ENCODE measurements at regions not wholly inside any gene's neighbourhood (a gene's known extent, or its start where the extent isn't known, plus 50 kb on each side); places are given as distances from the start of the nearest gene placed in this dataset.
"Not testable (repeated sequence)": the region's sequence is repeated elsewhere in the genome, so short reads cannot be mapped to it uniquely, and the experiment has no call there.

DNA sequence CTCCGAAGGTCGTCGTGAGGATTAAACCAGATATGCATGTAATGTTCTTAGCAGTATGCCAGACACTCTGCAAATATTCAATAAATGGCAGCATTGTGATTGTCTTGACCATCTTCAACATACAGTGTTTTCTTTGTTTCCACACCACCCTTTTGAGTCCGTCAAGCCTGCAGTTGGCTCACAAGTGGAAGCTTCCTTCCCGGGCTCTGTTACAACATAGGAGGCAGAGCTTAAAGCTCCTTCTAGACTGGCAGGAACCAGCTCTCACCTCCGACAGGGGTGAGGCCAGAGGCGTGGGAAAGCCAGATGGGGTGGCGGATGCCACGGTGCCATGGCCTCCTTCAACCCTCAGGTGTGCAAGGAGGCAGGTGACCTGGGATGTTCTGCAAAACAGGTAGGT is 138.3 kb downstream of the FOXL1 start:
- DNase-seq (ENCODE audit: low read depth in 2 of 2), result no peak

DNA sequence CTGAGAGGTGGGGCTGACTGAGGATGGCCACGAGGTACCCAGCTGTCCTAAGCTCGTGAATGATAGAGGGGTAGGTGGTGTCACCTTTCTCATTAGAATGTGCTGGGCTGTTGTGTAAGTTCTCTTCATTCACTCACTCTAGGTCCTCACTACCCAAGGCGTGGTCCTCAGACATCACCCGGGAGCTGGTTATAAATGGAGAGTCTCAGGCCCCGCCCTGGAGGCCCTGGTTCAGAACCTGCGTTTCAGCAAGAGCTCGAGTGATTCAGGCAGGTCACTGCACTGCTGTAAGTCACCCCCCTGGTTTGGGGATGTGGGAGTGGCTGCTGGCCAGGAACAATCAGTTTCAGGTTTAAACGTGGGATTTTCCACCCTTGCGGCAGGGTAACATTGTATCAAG is 139.8 kb downstream of the FOXL1 start:
- DNase-seq (ENCODE audit: low read depth in 2 of 2), result no peak

DNA sequence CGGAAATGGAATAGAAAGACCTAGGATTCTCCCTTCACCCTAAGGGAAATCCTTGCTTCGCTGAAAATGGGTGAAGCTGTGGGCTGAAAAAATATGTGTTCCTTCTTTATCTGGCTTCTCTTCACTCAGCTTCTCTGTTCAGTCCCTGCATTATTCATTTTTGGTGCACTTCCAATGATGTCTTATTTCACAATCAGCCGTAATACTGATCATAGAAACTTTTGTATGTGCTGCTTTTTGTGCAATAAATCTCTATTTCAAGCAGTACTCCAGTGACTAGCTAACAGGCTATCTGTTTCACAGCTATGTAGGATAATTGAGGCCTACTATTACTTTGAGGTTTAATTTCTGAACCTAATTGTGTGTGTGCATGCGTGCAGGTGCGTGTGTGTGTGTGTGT is 144.6 kb downstream of the FOXL1 start:
- no peak for DNase-seq (ENCODE audit: low read depth in 2 of 2)

DNA sequence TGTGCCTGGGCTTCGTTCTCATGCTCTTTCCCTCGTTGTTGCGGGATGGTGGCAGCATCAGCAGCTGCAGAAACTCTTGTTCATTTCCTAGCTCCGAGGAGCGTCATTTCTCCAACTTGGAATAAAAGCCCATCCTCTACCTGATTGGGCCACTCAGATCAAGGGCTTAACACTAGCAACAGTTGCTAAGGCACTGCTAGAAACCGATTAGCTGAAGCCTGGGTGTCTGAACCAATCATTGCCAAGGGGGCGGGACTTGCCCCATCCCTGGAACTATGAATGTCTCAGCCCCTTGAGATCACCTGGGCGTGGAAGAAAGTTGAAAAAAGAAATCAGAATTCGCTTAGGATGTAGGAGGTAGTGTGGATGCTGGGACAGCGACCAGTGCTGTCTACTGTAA is 145.3 kb downstream of the FOXL1 start:
- no peak for DNase-seq (ENCODE audit: low read depth in 2 of 2)

DNA sequence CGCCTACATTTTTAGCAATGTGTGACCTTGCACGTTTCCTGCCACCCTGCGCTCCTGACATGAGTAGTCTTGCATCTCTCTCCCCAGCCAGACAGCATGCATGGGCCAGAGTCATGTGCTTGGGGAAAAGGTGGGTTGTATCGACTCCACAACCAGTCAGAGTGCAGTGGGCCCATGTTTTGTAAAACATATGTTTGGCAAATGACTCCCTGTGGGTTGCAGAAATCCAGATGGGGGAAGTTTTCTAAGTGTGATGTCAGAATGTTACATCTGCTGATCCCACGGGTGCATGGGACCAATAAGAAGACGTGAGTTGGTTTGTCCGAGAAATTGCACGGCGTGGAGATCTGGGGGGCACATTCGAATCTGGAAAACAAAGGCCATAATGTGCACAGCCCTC is 147.1 kb downstream of the FOXL1 start:
- DNase-seq (ENCODE audit: low read depth in 2 of 2), result no peak

DNA sequence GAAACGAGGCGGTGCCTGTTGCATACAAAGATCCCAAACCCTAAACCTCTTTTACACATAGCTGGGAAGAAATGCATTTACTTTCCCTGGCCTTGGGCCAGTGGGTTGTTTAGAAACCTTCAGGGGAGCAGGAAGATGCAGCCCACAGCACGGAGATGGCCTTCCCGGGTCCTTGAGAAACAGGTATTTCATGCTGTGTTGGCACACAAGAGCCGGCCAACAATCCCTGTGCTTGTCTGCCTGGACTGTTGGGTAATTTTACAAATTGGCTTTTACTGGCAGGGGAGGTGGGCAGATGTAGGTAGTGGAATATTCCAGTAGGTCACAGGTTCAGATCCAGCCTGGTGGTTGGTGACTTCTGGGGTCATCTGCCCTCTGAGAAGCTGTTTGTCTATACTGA is 148.0 kb downstream of the FOXL1 start:
- no peak for DNase-seq (ENCODE audit: low read depth in 2 of 2)

DNA sequence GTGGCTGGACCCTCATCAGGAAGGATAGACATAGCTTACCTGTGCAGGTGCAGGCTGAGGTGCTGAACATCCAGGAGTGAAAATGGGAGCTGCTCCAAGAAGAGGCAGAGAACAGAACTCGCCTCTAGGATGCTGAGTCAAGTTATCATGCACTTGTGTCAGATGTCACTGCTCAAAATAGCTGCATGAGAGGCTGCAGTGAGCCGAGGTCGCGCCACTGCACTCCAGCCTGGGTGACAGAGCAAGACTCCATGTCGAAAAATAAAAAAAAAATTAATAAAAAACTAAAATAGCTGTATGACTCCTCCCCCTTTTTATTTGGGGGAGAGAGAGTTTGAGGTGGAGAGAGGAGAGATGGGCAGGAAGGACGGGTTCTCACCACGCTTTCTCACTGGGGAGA is 148.8 kb downstream of the FOXL1 start:
- no peak for DNase-seq (ENCODE audit: low read depth in 2 of 2)

DNA sequence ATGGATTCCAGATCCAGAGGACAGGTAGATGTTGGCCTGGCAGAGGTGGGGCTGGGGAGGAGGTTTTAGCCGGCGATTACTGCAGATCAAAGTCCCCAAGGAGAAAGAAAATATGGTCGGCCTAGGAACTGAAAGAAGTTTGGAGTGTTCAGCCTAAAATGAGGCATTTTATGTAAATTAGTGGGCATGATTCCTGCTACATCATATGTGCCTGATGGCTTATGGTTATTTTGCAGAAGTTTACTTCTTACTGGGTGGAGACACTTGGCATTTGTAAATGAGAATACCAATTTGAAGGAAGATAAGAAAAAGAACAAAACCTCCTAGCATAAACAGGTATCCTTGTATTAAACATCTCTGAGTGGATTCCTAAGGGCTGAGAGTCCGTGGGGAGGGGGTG is 149.3 kb downstream of the FOXL1 start:
- DNase-seq (ENCODE audit: low read depth in 2 of 2), result no peak

DNA sequence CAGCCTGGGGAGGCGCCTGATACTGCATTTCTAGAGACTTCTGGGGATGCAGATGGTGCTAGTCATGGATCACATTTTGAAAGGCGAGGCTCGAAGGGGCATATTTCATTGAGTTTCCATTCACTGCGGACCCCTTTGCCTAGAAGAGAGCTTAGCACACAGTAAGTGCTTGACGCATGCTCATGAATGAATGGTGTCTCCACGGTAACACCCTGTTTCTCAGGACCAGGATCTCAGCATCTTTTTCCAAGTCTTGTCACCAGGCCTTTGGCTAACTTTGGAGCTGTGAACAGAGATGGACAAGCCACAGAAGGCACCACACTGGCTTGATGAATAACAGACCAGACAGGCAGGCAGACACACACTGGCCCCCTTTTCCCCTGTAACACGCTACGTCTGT is 151.3 kb downstream of the FOXL1 start:
- no peak for DNase-seq (ENCODE audit: low read depth in 2 of 2)

DNA sequence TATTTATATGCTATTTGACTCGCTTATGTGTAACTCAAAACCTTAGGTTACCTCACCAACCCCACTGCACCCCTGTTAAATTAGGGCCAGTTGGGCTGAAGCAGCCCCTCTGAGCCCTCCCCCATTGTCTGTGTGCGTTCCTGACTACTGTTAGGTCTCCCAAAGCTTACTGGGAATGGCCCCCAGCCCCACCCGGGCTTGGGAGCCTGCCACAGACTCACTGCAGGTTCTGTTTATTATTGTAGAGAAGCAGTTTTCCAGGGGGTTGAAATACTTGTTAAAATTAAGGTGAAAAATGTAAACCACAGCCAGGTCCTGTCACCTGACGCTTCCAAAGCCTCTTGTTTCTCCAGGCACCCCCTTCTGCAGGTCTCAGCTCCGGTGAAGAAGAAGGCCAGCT is 151.7 kb downstream of the FOXL1 start:
- DNase-seq (ENCODE audit: low read depth in 2 of 2), result no peak

DNA sequence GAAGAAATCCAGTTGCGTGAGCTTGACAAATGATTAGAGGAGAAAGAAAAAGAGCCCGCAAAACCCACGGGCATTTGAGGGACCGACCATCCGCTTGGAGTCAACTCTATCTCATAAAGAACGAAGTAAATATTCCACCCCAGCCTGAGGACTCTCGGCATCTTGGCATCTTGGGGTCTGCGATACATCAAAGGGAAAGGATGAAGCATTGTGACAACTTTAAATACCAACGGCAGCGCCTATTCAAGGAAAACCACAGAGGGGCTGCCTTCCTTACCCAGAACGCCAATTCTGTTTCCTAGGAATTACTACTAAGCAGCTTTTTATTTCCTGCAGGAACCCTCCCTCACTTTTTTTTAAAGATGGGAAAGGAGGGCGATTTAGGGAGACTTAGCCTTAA is 152.2 kb downstream of the FOXL1 start:
- no peak for DNase-seq (ENCODE audit: low read depth in 2 of 2)

DNA sequence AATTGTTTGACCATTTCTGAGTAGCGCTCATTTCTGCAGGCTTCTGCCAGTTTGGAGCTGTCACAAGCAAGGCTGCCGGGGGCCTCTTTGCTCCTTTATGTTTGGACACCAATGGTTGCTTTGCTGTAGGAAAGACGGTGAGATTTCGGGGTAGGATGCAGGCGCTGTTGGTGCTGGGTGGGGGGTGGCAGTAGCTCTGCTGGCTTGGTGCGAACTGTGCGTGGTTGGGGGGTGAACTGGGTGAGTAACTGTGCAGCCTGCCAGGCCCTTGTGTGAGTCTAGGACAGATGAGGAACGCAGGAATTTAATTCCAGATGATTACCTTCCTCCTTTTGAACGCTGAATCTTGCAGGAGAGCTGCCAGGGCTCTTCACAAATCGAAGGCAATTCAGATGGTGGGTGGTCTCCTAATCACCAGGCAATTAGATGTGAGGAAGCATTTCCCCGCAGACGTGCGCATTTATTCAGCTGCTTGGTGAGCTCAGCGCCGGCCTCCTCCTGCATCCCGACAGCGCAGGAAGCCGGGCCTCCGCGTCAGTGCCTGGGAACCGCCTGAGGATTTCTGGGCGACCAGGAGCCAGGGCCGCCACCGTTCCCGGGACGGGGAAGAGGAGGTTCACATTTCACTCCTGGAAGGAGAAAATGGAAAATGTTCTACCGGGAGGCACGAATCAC is 154.4 kb downstream of the FOXL1 start:
- no peak for DNase-seq (ENCODE audit: low read depth in 2 of 2)

DNA sequence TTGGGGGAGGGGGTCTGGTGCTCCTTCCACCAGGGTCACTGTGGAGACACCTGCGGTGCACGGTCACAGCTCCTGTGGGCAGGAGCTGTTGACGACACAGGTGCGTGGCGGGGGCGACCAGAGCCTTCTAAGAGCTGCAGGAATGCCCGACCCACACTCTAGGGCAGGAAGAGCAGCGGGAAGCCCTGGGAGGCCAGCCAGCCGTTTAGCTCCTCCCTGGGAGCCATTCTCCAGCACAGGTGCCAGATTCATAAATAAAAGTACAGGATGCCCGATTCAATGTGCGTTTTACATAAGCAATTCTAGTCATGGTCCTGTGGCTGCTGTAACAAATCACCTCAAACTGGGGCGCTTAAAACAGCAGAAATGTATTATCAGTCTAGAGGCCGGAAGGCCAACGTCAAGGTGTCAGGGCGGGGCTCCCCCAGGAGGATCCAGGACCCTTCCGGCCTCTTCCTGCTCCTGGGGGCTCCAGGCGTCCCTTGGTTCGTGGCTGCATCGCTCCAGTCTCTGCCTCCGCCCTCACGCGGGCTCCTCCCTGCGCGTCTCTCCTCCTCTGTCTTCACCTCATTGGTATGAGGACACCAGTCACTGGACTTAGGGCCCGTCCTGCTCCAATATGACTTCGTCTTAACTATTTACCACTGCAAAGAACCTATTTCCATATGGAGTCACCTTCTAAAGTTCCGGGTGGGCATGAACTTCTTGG is 155.4 kb downstream of the FOXL1 start:
- no peak for DNase-seq (ENCODE audit: low read depth in 2 of 2)

DNA sequence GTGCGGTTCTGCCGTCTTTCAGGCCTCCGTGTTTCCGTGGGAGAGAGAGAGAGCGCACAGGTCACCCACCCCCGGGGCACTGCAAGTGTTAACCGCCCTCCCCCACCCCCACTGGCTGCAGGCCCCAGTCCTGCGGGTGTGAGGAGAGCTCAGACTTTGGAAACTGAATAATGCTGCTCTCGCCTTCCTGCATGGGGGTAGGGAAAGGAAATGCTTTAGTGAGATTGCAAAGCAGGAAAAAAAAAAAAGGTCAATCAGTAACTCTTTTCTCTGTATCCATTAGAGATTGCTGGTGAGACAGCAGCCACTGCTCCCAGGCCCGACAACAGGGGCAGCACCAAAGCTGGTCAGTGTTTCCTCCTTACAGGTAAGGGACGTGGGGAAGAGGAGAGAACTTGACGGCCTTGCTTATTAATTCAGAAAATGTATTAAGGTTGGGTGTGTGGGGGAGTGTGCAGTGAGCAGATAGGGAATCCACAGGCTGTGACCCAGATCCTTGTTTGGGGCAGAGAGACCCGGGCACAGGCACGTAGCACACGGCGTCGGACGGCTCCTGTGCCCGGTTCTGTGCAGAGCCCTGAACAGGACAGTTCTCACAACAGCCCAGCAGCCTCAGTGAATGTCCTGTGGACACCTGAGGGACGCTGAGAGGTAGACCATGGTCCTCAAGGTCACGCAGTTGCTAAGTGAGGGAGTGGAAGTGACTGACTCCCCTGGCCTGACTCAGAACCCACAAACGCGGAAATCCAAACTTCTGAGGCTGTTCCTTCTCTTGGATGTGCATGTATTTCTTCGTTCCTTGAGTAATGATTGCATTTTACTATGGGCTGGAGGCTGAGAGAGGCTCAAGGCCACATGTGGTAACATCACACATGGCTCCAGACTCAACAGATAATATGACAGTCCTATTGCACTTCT is 156.5 kb downstream of the FOXL1 start:
- DNase-seq (ENCODE audit: low read depth in 2 of 2), result no peak

DNA sequence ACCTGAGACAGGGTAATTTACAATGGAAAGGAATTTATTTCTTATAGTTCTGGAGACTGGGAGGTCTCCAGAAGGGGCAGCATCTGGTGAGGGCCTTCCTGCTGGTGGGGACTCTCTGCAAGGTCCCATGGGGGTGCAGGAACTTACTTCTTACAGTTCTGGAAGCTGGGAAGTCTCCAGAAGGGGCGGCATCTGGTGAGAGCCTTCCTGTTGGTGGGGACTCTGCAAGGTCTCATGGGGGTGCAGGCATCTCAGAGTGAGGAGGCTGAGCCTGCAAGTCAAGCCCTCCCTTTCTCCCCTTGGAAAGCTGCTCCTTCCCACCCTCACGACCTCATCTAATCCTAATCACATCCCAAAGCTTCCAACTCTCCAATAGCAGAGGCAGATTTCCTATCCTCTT is 157.4 kb downstream of the FOXL1 start:
- DNase-seq (ENCODE audit: low read depth in 2 of 2), result no peak

DNA sequence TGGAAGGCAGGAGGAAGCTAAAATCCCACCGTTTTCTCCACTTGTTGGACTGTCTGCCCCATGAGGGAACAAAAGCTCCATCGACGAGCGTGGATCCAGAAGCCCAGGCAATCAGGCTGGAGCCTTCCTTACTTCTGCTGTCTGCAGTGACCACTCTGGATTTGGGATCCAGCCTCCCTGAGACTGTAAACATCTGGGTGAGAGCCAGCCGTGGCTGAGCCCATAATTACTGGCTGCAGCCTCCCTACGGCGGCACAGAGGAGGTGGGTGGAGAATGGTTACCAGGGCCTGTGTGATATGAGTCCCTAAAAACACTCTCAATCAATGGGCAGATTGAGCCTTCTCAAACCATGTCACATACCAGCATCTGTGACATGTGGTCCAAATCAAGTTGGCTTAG is 158.2 kb downstream of the FOXL1 start:
- DNase-seq (ENCODE audit: low read depth in 2 of 2), result no peak

DNA sequence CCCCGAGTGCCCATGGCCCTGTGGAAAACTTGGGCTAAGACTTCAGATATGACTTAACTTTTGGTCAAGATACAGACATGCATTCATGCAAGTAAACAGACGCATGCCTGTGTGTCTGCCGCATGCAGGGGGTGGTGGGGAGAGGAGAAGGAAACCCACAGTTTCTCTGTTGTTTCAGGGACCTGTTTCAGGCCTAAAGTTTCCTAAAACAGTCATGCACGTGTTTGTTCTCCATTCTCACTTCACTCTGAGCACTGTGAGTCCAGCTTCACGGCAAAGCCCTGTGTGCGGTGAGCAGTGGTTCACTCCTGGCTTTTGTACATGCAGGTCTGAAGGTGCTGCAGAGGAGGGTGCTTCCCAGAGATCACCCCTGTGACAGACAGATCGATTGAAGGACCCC is 158.7 kb downstream of the FOXL1 start:
- no peak for DNase-seq (ENCODE audit: low read depth in 2 of 2)

DNA sequence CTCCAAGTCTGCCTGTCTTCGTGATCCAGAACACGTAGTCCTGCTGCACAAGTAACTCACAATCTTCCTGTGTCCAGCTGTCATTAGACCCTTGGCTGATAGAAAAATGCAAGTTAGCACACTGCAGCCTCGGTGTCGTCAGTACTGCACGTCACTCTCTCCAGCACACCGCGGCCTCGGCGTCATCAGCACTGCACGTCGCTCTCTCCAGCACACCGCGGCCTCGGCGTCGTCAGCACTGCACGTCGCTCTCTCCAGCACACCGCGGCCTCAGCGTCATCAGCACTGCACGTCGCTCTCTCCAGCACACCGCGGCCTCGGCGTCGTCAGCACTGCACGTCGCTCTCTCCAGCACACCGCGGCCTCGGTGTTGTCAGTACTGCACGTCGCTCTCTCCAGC is 160.0 kb downstream of the FOXL1 start:
- not testable (repeated sequence) for DNase-seq (ENCODE audit: low read depth in 2 of 2)

DNA sequence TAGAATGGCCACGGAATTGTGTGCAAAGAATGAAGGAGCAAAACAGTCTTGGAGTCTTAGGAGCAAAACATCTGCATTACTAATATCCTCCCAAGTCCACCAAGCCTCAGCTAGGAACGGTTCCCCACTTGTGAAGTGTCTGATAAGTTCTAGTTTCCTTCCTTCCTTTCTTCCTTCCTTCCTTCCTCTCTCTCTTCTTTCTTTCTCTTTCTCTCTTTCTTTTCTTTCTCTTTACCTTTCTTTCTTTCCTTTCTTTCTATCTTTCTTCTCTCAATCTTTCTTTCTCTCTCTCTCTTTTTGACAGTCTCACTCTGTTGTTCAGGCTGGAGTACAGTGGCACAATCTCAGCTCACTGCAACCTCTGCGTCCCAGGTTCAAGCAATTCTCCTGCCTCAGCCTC is 160.8 kb downstream of the FOXL1 start:
- no peak for DNase-seq (ENCODE audit: low read depth in 2 of 2)

DNA sequence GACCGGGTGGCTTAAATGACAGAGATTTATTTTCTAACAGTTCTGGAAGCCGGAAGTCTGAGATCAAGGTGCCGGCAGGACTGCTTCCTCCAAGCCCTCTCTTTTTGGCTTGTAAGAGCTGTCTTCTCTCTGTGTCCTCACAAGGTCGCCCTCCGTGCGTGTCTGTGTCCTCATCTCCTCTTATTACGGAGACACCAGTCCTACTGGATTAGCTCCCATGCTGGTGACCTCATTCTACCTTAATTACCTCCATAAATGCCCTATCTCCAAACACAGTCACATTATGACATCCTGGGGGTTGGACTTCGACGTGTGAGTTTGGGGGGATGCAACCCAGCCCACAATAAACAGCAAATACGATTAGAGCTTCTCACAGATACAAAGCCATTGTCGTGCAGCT is 161.5 kb downstream of the FOXL1 start:
- no peak for DNase-seq (ENCODE audit: low read depth in 2 of 2)

DNA sequence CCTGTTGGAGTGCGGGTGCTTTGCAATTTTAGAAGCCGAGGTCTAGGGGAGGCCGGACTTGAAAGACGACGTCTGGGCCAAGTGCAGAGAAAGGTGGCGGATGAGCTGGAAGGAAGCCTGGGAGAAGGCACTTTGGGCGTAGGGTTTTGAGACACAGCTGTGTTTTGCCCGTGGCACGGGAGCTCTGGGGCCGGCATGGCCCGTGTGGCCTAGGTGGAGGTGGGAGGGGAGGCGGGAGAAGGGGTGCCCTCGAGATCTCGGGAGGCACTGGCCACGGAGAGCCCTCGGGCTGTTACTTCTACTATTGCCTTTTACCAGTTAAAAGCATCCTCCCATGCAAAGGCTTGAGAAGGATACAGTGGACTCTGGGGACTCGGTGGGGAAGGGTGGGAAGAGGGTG is 161.9 kb downstream of the FOXL1 start:
- DNase-seq (ENCODE audit: low read depth in 2 of 2), result no peak

DNA sequence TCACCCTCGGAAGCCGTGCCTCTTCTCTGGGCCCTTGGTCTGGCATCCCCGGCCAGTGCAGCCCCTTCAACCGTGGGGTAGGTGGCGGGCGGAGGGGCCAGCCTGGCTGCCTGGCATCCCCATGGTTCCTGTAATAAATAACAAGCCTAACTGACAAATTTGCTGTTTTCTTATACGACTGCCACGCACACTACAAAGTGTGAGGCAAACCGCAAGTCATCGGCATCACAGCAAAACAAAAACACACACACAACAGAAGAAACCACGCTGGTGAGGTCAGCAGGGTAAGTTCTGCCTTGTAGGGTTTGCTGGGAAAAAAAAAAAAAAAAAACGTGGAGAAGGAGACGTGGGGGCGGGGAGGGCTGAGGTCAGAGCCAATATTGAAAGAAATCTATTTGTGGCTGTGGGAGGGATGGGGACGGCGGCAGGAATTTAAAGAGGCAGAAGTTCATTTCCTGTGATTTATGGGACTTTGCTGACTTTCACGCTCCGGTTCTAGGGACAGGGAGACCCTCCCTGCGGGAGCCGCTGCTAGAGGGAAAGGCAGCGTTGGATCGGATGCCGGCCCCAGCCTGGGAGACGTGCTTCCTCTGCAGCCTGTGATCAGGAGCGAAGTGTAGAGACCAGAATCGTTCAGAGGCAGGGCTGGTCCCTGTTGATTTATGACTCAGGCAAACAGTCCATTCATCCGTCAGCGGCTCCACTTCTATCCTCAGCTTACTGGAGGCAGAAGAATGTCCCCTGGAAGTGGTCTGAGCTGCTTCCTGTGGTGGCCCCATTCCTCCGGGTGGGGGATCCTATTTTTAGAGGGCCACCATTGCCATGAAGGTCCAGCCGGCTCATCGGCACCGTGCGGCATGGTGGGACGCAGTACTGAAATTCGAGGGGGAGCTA is 162.8 kb downstream of the FOXL1 start:
- no peak for DNase-seq (ENCODE audit: low read depth in 2 of 2)
